CD4-positive, alpha-beta T cell treated with Interleukin-15 for 4 hours (primary cell): ENCODE measurements at regions not wholly inside any gene's neighbourhood (a gene's known extent, or its start where the extent isn't known, plus 50 kb on each side); places are given as distances from the start of the nearest gene placed in this dataset.
"Not testable (repeated sequence)": the region's sequence is repeated elsewhere in the genome, so short reads cannot be mapped to it uniquely, and the experiment has no call there.

Source experiments
- DNase-seq: peaks from one replicate; pipeline ENCODE4 v3.0.0-alpha.2; 2020; ENCODE audit warnings: low spot score

GRCh38 chr9:29394855-29395254 lies 1821.6 kb upstream of the C9orf72 start:
- DNase-seq, result no peak

DNA sequence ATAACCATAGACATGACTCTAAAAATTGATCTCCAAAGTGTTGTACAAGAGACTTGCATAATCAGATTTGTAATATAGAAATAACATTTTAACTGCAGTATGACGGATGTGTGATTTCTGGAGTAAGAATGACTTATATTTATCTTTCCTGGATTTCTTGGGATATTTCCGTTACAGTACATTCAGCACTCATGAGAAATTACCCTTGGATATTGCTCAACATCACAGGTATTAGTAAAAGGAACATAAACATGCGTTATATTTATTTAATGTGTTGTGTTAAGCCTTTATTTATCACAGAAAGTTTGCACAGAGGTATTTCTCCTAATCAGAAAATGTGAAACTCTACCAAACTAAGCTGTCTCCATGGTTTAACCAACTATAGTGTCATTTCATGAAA lies 1823.9 kb upstream of the C9orf72 start:
- no peak for DNase-seq

DNA sequence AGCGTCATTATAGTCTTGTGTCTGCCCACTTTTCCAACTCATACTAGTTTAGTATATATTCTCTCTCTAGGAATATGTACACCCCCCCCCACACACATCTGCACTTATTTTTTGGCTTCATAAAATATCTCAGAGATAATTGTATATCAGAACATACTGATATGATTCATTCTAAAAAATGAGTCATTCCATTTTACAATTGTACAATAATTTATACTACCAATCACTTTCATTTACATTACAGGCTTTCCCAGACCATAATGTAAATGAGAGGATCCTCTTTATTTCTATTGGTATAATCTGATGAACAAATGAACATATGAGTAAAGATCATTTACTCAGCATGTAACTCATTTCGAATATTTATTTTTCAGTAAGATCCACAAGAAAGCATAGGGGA lies 1842.9 kb upstream of the C9orf72 start:
- DNase-seq, result no peak

- DNase-seq, result no peak
Measured at GRCh38 chr9:29422438-29422837, 1849.2 kb upstream of the C9orf72 start.

DNA sequence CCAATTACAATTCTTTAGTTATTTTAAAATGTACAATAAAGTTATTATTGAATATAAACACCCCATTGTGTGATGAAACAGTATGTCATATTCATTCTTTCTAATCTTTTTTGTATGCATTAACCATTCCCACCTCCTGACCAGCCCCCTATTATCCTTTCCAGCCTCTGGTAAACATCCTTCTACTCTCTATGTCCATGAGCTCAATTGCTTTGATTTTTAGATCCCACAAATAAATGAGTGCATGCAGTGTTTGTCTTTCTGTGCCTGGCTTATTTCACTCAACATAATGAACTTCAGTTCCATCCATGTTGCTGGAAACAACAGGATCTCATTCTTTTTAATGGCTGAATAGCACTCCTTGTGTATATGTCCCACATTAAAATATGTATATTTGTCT lies 1858.9 kb upstream of the C9orf72 start:
- DNase-seq, result no peak

- DNase-seq, result not testable (repeated sequence)
Measured at GRCh38 chr9:29432656-29433055, 1859.4 kb upstream of the C9orf72 start.

DNA sequence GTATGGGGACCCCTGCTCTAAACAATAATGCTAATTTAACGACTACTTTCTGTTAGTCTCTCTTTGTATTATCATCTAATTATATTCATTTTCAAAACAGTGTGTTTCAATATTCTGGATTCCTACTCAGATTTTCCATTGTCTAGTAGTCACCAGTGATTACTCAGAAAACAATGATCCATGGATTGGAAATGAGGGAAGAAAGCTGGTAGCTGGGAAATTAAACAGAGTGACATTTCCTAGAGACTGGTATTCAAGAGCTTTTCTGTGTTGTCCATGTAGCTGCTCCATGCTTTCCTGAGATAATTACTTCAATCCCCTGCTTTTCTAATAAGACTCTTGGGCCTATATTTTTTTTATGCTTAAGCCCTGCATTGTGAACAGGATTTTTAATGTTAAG lies 1862.1 kb upstream of the C9orf72 start:
- DNase-seq, result no peak

DNA sequence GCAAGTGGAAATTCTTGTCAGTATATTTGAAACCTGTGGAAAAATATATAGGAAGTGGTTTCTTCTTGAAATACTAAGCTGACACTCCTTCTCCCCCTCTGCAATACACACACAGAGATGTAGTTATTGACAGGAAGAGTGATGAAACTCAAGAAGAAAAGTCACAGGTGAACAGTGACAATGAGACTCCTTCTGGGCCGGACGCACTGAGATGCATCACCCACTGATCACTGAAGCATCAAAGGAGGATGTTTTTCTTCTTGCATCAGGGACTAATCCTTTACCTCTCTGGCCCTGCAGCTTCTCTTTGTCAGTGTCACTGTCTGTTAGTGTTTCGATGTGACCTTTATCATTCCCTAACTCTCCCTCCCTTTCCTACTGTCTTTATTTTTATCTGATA lies 1864.2 kb upstream of the C9orf72 start:
- no peak for DNase-seq

DNA sequence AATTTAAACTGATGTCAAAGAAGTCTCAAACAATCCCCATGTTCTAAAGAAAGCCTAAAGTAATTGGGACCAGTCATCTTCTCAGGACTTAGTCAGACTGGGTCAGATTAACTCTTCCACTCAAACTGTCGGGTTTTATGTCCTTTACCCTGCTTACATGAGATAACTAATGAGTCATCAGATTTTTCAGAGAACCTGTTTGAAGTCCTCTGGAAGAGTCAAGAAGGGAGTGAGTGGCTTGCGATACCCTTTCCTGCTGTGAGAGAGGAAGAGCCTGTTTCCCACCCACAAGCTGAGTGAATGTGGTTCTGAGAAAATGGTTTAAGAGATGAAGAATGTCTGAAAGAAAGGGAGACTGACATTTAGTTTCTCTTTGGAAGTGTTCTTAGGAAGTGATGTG lies 1866.7 kb upstream of the C9orf72 start:
- DNase-seq, result no peak

DNA sequence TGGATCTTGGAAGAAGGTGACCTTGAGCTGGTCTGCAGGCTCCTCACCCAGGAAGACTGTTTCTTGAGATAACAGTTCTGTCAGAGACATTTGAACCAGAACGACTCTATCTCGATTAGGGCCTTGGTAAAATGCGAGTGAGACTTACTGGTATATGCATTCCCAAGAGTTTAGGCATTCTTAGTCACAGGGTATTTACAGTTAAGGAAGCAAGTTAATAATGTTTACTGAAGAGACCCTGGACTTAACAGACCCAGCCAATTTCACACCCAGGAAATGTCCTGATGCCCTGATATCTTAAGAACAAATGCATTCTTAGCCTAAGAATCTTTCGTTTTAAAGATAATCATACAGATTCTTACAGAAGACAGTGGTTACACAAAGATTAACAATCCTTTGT lies 1867.2 kb upstream of the C9orf72 start:
- DNase-seq, result no peak

DNA sequence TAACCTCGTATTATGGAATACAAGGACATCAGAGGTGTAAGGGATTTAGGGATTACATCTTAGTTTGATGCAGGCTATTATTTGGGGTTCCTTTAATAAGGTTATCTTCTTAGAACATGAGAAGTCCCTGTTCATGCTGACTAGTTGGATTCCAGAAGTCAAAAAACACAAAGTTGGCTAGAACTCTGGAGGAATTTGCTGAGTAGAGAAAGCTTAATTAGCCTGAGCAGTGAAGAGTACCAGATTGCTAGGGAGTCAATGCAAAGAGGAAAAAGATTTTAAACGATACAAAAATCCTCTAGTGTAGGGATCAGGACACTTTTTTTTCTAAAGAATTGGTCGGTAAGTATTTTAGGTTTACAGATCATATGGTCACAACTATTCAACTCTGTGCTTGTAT lies 1872.5 kb upstream of the C9orf72 start:
- DNase-seq, result no peak

DNA sequence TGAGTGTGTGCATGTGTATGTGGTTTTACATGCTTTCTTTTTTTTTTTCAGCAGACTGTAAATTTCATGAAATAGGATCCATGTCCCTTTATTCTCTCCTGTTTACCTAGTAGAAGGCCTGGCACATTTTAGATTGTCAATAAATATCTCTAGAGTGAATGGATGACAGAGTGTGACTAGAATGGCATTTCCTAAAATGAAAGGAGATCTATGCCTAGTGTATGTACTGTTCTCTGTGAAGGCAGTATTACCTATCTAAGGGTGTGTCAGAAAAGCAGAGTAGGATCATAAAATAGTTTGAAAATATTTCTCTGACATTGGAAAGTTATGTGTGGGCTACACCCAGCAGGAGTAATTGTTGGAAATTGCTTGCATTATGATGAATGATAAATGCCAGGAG lies 1876.0 kb upstream of the C9orf72 start:
- DNase-seq, result no peak

- not testable (repeated sequence) for DNase-seq
Measured at GRCh38 chr9:29450343-29450875, 1877.1 kb upstream of the C9orf72 start.

GRCh38 chr9:29456940-29457339 lies 1883.7 kb upstream of the C9orf72 start:
- no peak for DNase-seq

DNA sequence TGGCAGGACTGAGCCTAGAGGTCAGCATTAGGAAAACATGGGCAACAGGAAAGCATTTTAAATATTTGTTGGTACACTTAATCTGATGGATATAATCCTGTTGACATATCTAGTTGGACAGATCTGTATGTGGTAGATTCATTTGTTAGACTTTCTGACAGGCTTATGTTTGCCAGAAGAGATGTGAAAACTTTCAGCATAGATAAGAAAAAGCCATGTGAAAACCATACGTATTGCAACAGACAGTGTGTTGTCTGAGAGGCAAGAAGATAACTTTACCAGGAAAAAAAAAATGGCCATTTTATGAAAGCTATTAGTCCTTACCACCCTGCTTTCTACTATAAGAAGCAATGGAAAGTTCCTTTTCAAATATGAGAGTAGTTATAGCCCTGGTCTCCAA lies 1902.2 kb upstream of the C9orf72 start:
- no peak for DNase-seq

DNA sequence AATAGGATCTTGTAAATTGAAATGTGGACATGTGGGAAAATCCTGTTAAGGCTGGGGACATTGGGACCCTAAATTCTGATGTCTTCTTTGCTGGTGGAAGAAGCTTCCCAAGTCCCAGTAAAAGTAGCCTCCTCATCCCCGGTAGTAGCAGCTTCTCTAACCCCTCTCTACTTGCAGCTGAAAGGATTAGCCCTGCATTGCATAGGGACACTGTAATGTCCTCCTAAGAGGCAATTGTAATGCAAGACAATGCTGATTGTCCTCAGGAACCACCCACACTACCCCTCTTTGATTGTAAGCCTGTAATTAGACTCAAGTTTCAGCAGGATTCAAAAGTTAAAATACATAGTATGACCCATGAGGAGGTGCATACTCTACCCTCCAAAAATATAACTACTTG lies 1938.4 kb upstream of the C9orf72 start:
- no peak for DNase-seq

DNA sequence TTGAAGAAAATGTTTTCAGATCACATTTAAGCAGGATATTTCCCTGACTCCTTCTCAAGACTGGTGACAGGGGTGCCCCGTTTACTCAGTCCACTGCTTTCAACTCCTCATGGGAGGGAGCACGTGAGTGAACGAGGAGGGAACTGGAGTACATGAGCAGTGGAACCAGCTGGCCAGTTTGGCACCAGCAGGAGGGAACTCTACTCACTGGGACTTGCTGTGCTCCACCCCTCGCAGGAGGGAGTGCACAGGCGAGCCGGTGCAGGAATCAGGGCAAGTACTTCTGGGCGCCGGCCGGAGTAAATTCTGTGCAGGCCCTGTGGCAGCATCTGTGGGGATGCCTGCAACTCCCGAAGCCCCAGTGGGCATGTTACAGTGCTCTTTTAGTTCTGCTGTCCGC lies 1941.1 kb upstream of the C9orf72 start:
- DNase-seq, result no peak

DNA sequence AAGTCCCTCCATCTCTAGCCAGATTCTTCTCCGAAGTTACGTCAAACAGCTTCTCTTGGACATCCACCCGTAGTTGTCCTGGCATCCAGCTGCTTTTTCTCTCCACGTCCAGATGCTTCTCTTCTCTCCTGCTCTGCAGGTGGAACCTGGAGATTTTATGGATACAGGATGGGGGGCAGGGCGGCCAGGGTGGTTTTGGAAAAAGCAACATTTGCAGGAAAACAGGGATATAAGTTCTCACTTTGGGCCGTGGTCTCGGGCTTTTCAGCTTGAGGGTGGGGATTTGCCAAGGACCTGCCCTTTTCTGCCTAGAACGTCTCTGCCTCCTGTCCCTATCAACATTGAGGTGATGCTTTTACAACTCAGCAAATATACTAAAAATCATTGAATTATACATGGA lies 1941.6 kb upstream of the C9orf72 start:
- DNase-seq, result no peak

- no peak for DNase-seq
Measured at GRCh38 chr9:29548436-29548835, 1975.2 kb upstream of the C9orf72 start.

DNA sequence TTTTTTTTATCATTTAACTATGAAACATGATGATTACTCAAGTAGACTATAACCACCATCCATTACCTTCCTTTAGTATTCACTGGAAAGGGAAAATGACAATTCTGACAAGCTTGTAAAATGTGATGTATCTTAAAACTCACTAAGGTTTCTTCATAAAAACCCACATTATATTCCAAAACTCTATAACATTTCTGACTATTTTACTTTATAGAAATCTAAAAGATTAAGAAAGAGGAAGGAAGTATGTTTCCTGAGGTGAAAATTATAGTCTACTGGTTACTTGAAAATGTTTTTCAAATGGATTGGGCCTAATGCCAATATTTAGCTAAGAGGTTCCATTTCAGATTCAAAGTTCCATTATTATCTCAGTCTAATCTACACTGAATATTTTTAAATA lies 1982.2 kb upstream of the C9orf72 start:
- no peak for DNase-seq

DNA sequence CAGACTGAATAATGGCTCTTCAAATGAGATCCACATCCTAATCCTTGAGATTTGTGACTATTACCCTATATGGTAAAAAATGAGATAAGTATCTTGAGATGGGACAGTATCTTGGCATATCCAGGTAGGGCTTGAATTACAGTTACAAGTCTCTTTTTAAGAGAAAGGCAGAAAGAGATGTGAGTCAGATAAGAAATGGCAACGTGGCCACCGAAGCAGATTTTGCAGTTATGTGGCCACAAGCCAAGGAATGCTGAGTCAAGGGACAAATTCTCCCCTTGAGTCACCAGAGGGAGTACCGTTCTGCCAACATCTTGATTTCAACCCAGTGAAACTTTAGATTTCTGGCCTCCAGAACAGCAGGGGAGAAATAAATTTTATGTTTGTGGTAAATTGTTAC lies 1983.0 kb upstream of the C9orf72 start:
- DNase-seq, result no peak

- no peak for DNase-seq
Measured at GRCh38 chr9:29556746-29557145, 1983.5 kb upstream of the C9orf72 start.

GRCh38 chr9:29564564-29564963 lies 1991.3 kb upstream of the C9orf72 start:
- DNase-seq, result no peak

DNA sequence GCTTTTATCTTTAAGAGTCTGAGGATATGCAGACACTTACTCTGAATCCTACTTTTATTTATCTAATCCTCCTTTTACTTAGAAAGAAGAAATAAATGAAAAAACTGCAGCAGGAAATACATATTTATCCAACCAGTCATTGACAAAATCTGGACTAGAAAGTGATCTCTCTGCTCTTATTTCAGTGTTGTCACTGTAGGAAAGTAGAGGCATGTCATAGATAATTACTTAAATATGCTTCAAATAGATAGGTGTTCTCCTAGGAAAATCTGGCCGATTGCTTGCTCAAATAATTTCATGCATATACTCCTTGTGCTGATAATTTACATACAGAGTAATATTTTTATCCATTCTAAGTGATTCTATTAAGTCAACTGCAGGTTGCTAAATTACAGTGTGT lies 2001.9 kb upstream of the C9orf72 start:
- no peak for DNase-seq

- DNase-seq, result no peak
Measured at GRCh38 chr9:29588361-29588760, 2015.1 kb upstream of the C9orf72 start.
